Stimulated activated naive CD8-positive, alpha-beta T cell treated with anti-CD3 and anti-CD28 coated beads, Interleukin-15, amount 100 ng/mL, for 72 hours (primary cell): ENCODE measurements at regions not wholly inside any gene's neighbourhood (a gene's known extent, or its start where the extent isn't known, plus 50 kb on each side); places are given as distances from the start of the nearest gene placed in this dataset.
"Not testable (repeated sequence)": the region's sequence is repeated elsewhere in the genome, so short reads cannot be mapped to it uniquely, and the experiment has no call there.

Source experiments
- ATAC-seq: fragments of 150-1000 bp; cut with Tn5 transposase; 2 replicates; pipeline ENCODE4 v1.10.0; 2021; ENCODE audit warnings: mild to moderate bottlenecking, moderate library complexity
- DNase-seq, 2 donors: peaks; one replicate each; pipeline ENCODE4 v3.0.0; 2021 to 2022
- H3K27ac Mint-ChIP-seq, 2 donors: one replicate each; pipeline ENCODE4 v1.8.0; 2022; ENCODE audit warnings: mild to moderate bottlenecking in 2 of 2, mixed read lengths in 2 of 2, moderate library complexity in 2 of 2
- H3K27me3 Mint-ChIP-seq: one replicate; pipeline ENCODE4 v1.8.0; 2022; ENCODE audit warnings: mixed read lengths
- H3K4me1 Mint-ChIP-seq: one replicate; pipeline ENCODE4 v1.8.0; 2022; ENCODE audit warnings: mild to moderate bottlenecking, mixed read lengths
- H3K4me3 Mint-ChIP-seq, 2 donors: one replicate each; pipeline ENCODE4 v1.8.0; 2022; ENCODE audit warnings: mild to moderate bottlenecking in 2 of 2, mixed read lengths in 2 of 2, moderate library complexity in 1 of 2
- H3K9me3 Mint-ChIP-seq, 2 donors: one replicate each; pipeline ENCODE4 v1.8.0; 2022; ENCODE audit warnings: mixed read lengths in 2 of 2

- Mint-ChIP-seq H3K9me3 (no peaks in the 10 kb centered on the region), H3K27ac (no peak overlapping the region), H3K27me3 (no peaks in the 10 kb centered on the region), H3K4me1 (no peaks in the 10 kb centered on the region), H3K4me3 (no peak overlapping the region)
- ATAC-seq (no peak), DNase-seq (no peak)
Measured at GRCh38 chr1:187646536-187647107, 817.9 kb downstream of the PLA2G4A start.

- no peak for ATAC-seq
- Mint-ChIP-seq H3K4me1 (no peaks in the 10 kb centered on the region), H3K4me3 (no peak overlapping the region), H3K27me3 (no peaks in the 10 kb centered on the region), H3K9me3 (no peaks in the 10 kb centered on the region), H3K27ac (no peak overlapping the region)
- no peak for DNase-seq
Measured at GRCh38 chr1:187648091-187648490, 819.3 kb downstream of the PLA2G4A start.

GRCh38 chr1:187654635-187655034 lies 825.9 kb downstream of the PLA2G4A start:
- H3K27ac Mint-ChIP-seq: no peak overlapping the region
- ATAC-seq (no peak), DNase-seq (no peak)
- no peaks in the 10 kb centered on the region for H3K27me3 Mint-ChIP-seq
- no peak overlapping the region for H3K4me3 Mint-ChIP-seq
- H3K4me1 Mint-ChIP-seq: no peaks in the 10 kb centered on the region
- H3K9me3 Mint-ChIP-seq: peaks cover 0 to 5% of the 10 kb centered on the region in 2 donors

GRCh38 chr1:187655104-187655503 lies 826.4 kb downstream of the PLA2G4A start:
- DNase-seq (no peak), ATAC-seq (no peak)
- H3K4me3 Mint-ChIP-seq: no peak overlapping the region
- H3K4me1 Mint-ChIP-seq: no peaks in the 10 kb centered on the region
- no peaks in the 10 kb centered on the region for H3K27me3 Mint-ChIP-seq
- no peak overlapping the region for H3K27ac Mint-ChIP-seq
- H3K9me3 Mint-ChIP-seq: peaks cover 0 to 5% of the 10 kb centered on the region in 2 donors

- no peak for DNase-seq
- Mint-ChIP-seq H3K9me3 (no peaks in the 10 kb centered on the region), H3K4me3 (no peak overlapping the region), H3K4me1 (no peaks in the 10 kb centered on the region), H3K27ac (no peak overlapping the region), H3K27me3 (no peaks in the 10 kb centered on the region)
- ATAC-seq: no peak
Measured at GRCh38 chr1:187665483-187665882, 836.7 kb downstream of the PLA2G4A start.

- no peak overlapping the region for H3K27ac Mint-ChIP-seq
- ATAC-seq (no peak), DNase-seq (no peak)
- H3K4me3 Mint-ChIP-seq: no peak overlapping the region
- H3K4me1 Mint-ChIP-seq: no peaks in the 10 kb centered on the region
- no peaks in the 10 kb centered on the region for H3K9me3 Mint-ChIP-seq
- H3K27me3 Mint-ChIP-seq: no peaks in the 10 kb centered on the region
Measured at GRCh38 chr1:187680823-187681222, 852.1 kb downstream of the PLA2G4A start.

GRCh38 chr1:187682112-187682511 lies 853.4 kb downstream of the PLA2G4A start:
- Mint-ChIP-seq H3K9me3 (no peaks in the 10 kb centered on the region), H3K27me3 (no peaks in the 10 kb centered on the region), H3K27ac (no peak overlapping the region), H3K4me3 (no peak overlapping the region), H3K4me1 (no peaks in the 10 kb centered on the region)
- no peak for ATAC-seq
- DNase-seq: no peak

- Mint-ChIP-seq H3K9me3 (peaks cover 0 to 7% of the 10 kb centered on the region in 2 donors), H3K4me3 (no peak overlapping the region), H3K4me1 (no peaks in the 10 kb centered on the region), H3K27me3 (no peaks in the 10 kb centered on the region), H3K27ac (no peak overlapping the region)
- DNase-seq: no peak
- ATAC-seq: no peak
Measured at GRCh38 chr1:187685333-187685732, 856.6 kb downstream of the PLA2G4A start.

- H3K27ac Mint-ChIP-seq: no peak overlapping the region
- H3K4me3 Mint-ChIP-seq: no peak overlapping the region
- no peaks in the 10 kb centered on the region for H3K27me3 Mint-ChIP-seq
- H3K9me3 Mint-ChIP-seq: peaks cover 0 to 7% of the 10 kb centered on the region in 2 donors
- H3K4me1 Mint-ChIP-seq: no peaks in the 10 kb centered on the region
- DNase-seq: no peak
- no peak for ATAC-seq
Measured at GRCh38 chr1:187689129-187689528, 860.4 kb downstream of the PLA2G4A start.

- Mint-ChIP-seq H3K9me3 (peaks cover 0 to 7% of the 10 kb centered on the region in 2 donors), H3K4me3 (no peak overlapping the region)
- peak; percentile 50 for ATAC-seq
Measured at GRCh38 chr1:187691439-187691838, 862.7 kb downstream of the PLA2G4A start.

GRCh38 chr1:187692799-187693198 lies 864.0 kb downstream of the PLA2G4A start:
- Mint-ChIP-seq H3K27ac (no peak overlapping the region), H3K9me3 (peaks cover 0 to 7% of the 10 kb centered on the region in 2 donors), H3K27me3 (no peaks in the 10 kb centered on the region), H3K4me3 (no peak overlapping the region), H3K4me1 (no peaks in the 10 kb centered on the region)
- ATAC-seq (no peak), DNase-seq (no peak)

More at GRCh38 chr1:187691439-187691838, 862.7 kb downstream of the PLA2G4A start:
- H3K27me3 Mint-ChIP-seq: no peaks in the 10 kb centered on the region
- DNase-seq: no peak
- no peaks in the 10 kb centered on the region for H3K4me1 Mint-ChIP-seq
- no peak overlapping the region for H3K27ac Mint-ChIP-seq

GRCh38 chr1:187696073-187696472 lies 867.3 kb downstream of the PLA2G4A start:
- no peaks in the 10 kb centered on the region for H3K27me3 Mint-ChIP-seq
- ATAC-seq (no peak), DNase-seq (no peak)
- no peaks in the 10 kb centered on the region for H3K4me1 Mint-ChIP-seq
- H3K27ac Mint-ChIP-seq: no peak overlapping the region
- no peak overlapping the region for H3K4me3 Mint-ChIP-seq
- H3K9me3 Mint-ChIP-seq: no peaks in the 10 kb centered on the region

GRCh38 chr1:187703138-187704130 lies 874.7 kb downstream of the PLA2G4A start:
- not testable (repeated sequence) for H3K9me3 Mint-ChIP-seq, H3K4me3 Mint-ChIP-seq, DNase-seq, ATAC-seq, H3K27ac Mint-ChIP-seq, H3K4me1 Mint-ChIP-seq, H3K27me3 Mint-ChIP-seq

GRCh38 chr1:187714470-187714869 lies 885.7 kb downstream of the PLA2G4A start:
- Mint-ChIP-seq H3K9me3 (peaks cover 0 to 14% of the 10 kb centered on the region in 2 donors), H3K27me3 (no peaks in the 10 kb centered on the region), H3K27ac (no peak overlapping the region), H3K4me3 (no peak overlapping the region), H3K4me1 (no peaks in the 10 kb centered on the region)
- ATAC-seq: no peak
- no peak for DNase-seq

GRCh38 chr1:187715483-187715882 lies 886.7 kb downstream of the PLA2G4A start:
- DNase-seq: no peak
- peaks cover 0 to 14% of the 10 kb centered on the region in 2 donors for H3K9me3 Mint-ChIP-seq
- no peak for ATAC-seq
- H3K4me3 Mint-ChIP-seq: no peak overlapping the region
- H3K27me3 Mint-ChIP-seq: no peaks in the 10 kb centered on the region
- H3K4me1 Mint-ChIP-seq: no peaks in the 10 kb centered on the region
- no peak overlapping the region for H3K27ac Mint-ChIP-seq

- peaks cover 0 to 7% of the 10 kb centered on the region in 2 donors for H3K9me3 Mint-ChIP-seq
- no peaks in the 10 kb centered on the region for H3K27me3 Mint-ChIP-seq
- H3K4me3 Mint-ChIP-seq: no peak overlapping the region
- DNase-seq (no peak), ATAC-seq (no peak)
- H3K27ac Mint-ChIP-seq: no peak overlapping the region
- H3K4me1 Mint-ChIP-seq: no peaks in the 10 kb centered on the region
Measured at GRCh38 chr1:187716160-187716559, 887.4 kb downstream of the PLA2G4A start.
